PC-3 (cell line): ENCODE measurements at regions not wholly inside any gene's neighbourhood (a gene's known extent, or its start where the extent isn't known, plus 50 kb on each side); places are given as distances from the start of the nearest gene placed in this dataset.

Experiments used
- ATAC-seq: fragments of 200-7000 bp; cut with Tn5 transposase; 2 replicates; pipeline ENCODE4 v1.9.1; 2020; ENCODE audit warnings: mild to moderate bottlenecking, moderate library complexity
- BruUV-seq: library from RNA; stranded (reverse); fragments of 400-500 nt; replicated peaks from 2 replicates; lab custom pipeline; 2021; lab: Mats Ljungman, UMichigan
- CTCF ChIA-PET: fragments of 300-600 bp; sonication (Branson Sonifier 250); formaldehyde crosslinking; loops from one replicate; lab custom pipeline; 2022; ENCODE audit warnings: antibody characterized with exemption; lab: Charles Lee
- POLR2A ChIA-PET: fragments of 300-600 bp; sonication (Branson Sonifier 250); formaldehyde crosslinking; loops from one replicate; lab custom pipeline; 2022; ENCODE audit warnings: antibody characterized with exemption; ENCODE audit not compliant: unreplicated experiment; lab: Charles Lee
- DNase-seq: peaks from one replicate; pipeline ENCODE4 v3.0.0-alpha.2; 2015
- H2AFZ ChIP-seq: fragments of 300-600 bp; sonication (generic); 2 replicates; pipeline ENCODE4 v1.6.0; 2016; ENCODE audit warnings: antibody characterized with exemption, low read length
- H3F3A ChIP-seq: fragments of 300-600 bp; sonication (generic); one replicate; pipeline ENCODE4 v1.6.0; 2017; ENCODE audit warnings: antibody characterized with exemption, low read length, control low read depth, mild to moderate bottlenecking; ENCODE audit not compliant: unreplicated experiment
- H3K27ac ChIP-seq: fragments of 300-600 bp; sonication (generic); 2 replicates; pipeline ENCODE4 v1.5.1; 2016; ENCODE audit warnings: mild to moderate bottlenecking, low read length
- H3K27me3 ChIP-seq: fragments of 300-600 bp; sonication (generic); 2 replicates; pipeline ENCODE4 v1.6.1; 2016; ENCODE audit warnings: low read length, mixed read lengths
- H3K36me3 ChIP-seq: fragments of 300-600 bp; sonication (generic); 2 replicates; pipeline ENCODE4 v1.6.1; 2016; ENCODE audit warnings: low read depth, mixed run types, low read length, mixed read lengths
- H3K4me1 ChIP-seq: fragments of 300-600 bp; sonication (generic); 2 replicates; pipeline ENCODE4 v1.5.1; 2016; ENCODE audit warnings: low read length; ENCODE audit not compliant: insufficient read depth
- H3K4me2 ChIP-seq: fragments of 300-600 bp; sonication (generic); 2 replicates; pipeline ENCODE4 v1.6.0; 2016; ENCODE audit warnings: low read length
- H3K4me3 ChIP-seq: fragments of 300-600 bp; sonication (generic); 2 replicates; pipeline ENCODE4 v1.5.1; 2016; ENCODE audit warnings: mild to moderate bottlenecking, low read length, mixed read lengths
- H3K79me2 ChIP-seq: fragments of 300-600 bp; sonication (generic); 2 replicates; pipeline ENCODE4 v1.6.1; 2017; ENCODE audit warnings: low read length, mixed read lengths
- H3K9ac ChIP-seq: fragments of 300-600 bp; sonication (generic); 2 replicates; pipeline ENCODE4 v1.6.0; 2016; ENCODE audit warnings: mild to moderate bottlenecking, low read length
- H3K9me2 ChIP-seq: fragments of 300-600 bp; sonication (generic); replicated peaks from 2 replicates; pipeline ENCODE4 v1.6.1; 2016; ENCODE audit warnings: mixed run types, low read length, mixed read lengths
- H3K9me3 ChIP-seq: fragments of 300-600 bp; sonication (generic); 2 replicates; pipeline ENCODE4 v1.6.1; 2016; ENCODE audit warnings: low read length, mixed read lengths
- H4K20me1 ChIP-seq: fragments of 300-600 bp; sonication (generic); 2 replicates; pipeline ENCODE4 v1.6.1; 2016; ENCODE audit warnings: low read length, mixed read lengths
- EZH2 ChIP-seq: fragments of 300-600 bp; sonication (generic); IDR thresholded peaks from one replicate; pipeline ENCODE4 v1.6.1; 2017; ENCODE audit warnings: antibody characterized with exemption, mild to moderate bottlenecking, low read length; ENCODE audit not compliant: unreplicated experiment
- EZH2phosphoT487 ChIP-seq: fragments of 300-600 bp; sonication (generic); IDR thresholded peaks from 2 replicates; pipeline ENCODE4 v1.6.1; 2018; ENCODE audit warnings: mild to moderate bottlenecking, antibody characterized with exemption, low read length, borderline replicate concordance
- intact Hi-C: fragments of 100-400 bp; cut with micrococcal nuclease; formaldehyde crosslinking; loops from 2 replicates; pipeline ENCODE4 v1.9.0; 2023
- TF ChIP-seq, protein P1 (sequence below): fragments of 300-600 bp; sonication (generic); conservative IDR thresholded peaks from 2 replicates; pipeline ENCODE4 v1.5.1; 2017; ENCODE audit warnings: antibody characterized with exemption, low read depth, mild to moderate bottlenecking, low read length

- ChIA-PET CTCF (no interaction called here), POLR2A (no interaction called here)
These were observed 842.5 kb downstream of the FLRT2 start for GRCh38 chr14:86372402-86372801.

DNA sequence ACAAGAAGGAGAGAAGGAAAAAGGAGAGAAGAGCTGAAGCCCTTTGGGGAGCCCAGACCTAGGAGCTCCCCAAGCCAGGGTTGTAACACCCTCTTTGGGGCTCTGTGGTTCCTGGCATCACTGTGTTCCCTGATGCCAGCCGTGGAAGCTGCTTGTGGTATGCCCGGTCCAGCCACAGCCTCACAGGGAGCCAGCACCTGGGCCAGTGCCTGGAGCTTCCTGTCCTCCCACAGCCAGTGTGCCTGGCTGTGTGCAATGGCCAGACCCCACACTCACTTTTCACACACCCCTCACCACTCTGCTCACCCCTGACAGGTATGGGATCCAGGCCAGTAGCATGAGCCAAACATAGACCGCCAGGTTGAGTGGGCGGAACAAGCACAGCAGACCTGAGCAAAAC lies 834.7 kb downstream of the FLRT2 start:
- Histone ChIP-seq H3K4me2 (no peak overlapping the region), H2AFZ (no peak overlapping the region), H4K20me1 (no peaks in the 10 kb centered on the region), H3K4me3 (no peak overlapping the region), H3K9me3 (no peaks in the 10 kb centered on the region), H3K79me2 (no peaks in the 10 kb centered on the region), H3K4me1 (no peaks in the 10 kb centered on the region), H3K9ac (no peak overlapping the region), H3K36me3 (no peaks in the 10 kb centered on the region), H3K27ac (no peak overlapping the region), H3K9me2 (no peaks in the 10 kb centered on the region), H3F3A (no peaks in the 10 kb centered on the region), H3K27me3 (no peaks in the 10 kb centered on the region)
- DNase-seq (no peak), ATAC-seq (no peak)
- no TSS peak for BruUV-seq
- ChIA-PET POLR2A (no interaction called here), CTCF (no interaction called here)
- intact Hi-C loops: no loop called here
- TF ChIP-seq, protein P1, sequence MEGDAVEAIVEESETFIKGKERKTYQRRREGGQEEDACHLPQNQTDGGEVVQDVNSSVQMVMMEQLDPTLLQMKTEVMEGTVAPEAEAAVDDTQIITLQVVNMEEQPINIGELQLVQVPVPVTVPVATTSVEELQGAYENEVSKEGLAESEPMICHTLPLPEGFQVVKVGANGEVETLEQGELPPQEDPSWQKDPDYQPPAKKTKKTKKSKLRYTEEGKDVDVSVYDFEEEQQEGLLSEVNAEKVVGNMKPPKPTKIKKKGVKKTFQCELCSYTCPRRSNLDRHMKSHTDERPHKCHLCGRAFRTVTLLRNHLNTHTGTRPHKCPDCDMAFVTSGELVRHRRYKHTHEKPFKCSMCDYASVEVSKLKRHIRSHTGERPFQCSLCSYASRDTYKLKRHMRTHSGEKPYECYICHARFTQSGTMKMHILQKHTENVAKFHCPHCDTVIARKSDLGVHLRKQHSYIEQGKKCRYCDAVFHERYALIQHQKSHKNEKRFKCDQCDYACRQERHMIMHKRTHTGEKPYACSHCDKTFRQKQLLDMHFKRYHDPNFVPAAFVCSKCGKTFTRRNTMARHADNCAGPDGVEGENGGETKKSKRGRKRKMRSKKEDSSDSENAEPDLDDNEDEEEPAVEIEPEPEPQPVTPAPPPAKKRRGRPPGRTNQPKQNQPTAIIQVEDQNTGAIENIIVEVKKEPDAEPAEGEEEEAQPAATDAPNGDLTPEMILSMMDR: no peak
- TF ChIP-seq EZH2phosphoT487 (no peak), EZH2 (no peak)

More at GRCh38 chr14:86372402-86372801, 842.5 kb downstream of the FLRT2 start:
- no peak overlapping the region for H3K9ac ChIP-seq
- H3K27me3 ChIP-seq: no peaks in the 10 kb centered on the region
- intact Hi-C loops: no loop called here
- no peak for DNase-seq
- no peaks in the 10 kb centered on the region for H3K4me1 ChIP-seq
- H3K4me2 ChIP-seq: no peak overlapping the region
- H2AFZ ChIP-seq: no peak overlapping the region
- H3K9me2 ChIP-seq: no peaks in the 10 kb centered on the region
- H3K79me2 ChIP-seq: no peaks in the 10 kb centered on the region
- no peak for TF ChIP-seq EZH2phosphoT487
- TF ChIP-seq, protein P1: no peak
- TF ChIP-seq EZH2: no peak
- H3K27ac ChIP-seq: no peak overlapping the region
- 0 out of 2 replicates have a peak, but pooled peaks cover 12% of the 10 kb centered on the region for H3K9me3 ChIP-seq
- BruUV-seq: no TSS peak
- ATAC-seq: no peak
- no peaks in the 10 kb centered on the region for H3K36me3 ChIP-seq
- H3F3A ChIP-seq: no peaks in the 10 kb centered on the region
- H3K4me3 ChIP-seq: no peak overlapping the region
- no peaks in the 10 kb centered on the region for H4K20me1 ChIP-seq

DNA sequence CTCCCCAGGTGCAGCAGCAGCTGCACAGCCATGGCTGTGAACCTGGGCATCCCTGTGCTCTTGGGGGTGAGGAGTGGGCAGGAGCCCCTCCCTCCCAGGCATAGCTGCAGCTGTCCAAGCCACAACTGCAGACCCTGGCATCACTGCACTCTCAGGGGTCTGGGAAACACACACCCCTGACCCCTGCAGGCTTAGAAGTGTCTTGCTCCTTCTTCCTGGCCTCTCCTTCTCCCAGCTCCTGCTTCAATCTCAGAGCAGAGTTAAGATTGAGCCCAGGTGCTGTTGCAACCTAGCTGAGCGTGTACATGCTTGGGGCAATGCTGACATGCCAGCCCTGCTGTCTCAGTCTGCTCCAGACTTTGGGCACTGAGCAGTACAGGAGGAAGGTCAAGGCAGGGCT lies 833.6 kb downstream of the FLRT2 start:
- BruUV-seq: no TSS peak
- CTCF ChIA-PET: no interaction called here
- no peak for ATAC-seq

More for the DNA sequence above, 833.6 kb downstream of the FLRT2 start:
- H2AFZ ChIP-seq: no peak overlapping the region
- no peaks in the 10 kb centered on the region for H3K9me2 ChIP-seq
- no peak overlapping the region for H3K4me2 ChIP-seq
- H3K27me3 ChIP-seq: no peaks in the 10 kb centered on the region
- no peak overlapping the region for H3K4me3 ChIP-seq
- intact Hi-C loops: no loop called here
- TF ChIP-seq, protein P1: no peak
- TF ChIP-seq EZH2phosphoT487: no peak
- no peak for TF ChIP-seq EZH2
- H3K27ac ChIP-seq: no peak overlapping the region
- DNase-seq: no peak
- H3K9ac ChIP-seq: no peak overlapping the region
- H3K4me1 ChIP-seq: no peaks in the 10 kb centered on the region
- POLR2A ChIA-PET: no interaction called here
- no peaks in the 10 kb centered on the region for H3F3A ChIP-seq
- no peaks in the 10 kb centered on the region for H3K36me3 ChIP-seq
- H3K9me3 ChIP-seq: no peaks in the 10 kb centered on the region
- H3K79me2 ChIP-seq: no peaks in the 10 kb centered on the region
- H4K20me1 ChIP-seq: no peaks in the 10 kb centered on the region
